IMR-90 (cell line): ENCODE measurements at regions not wholly inside any gene's neighbourhood (a gene's known extent, or its start where the extent isn't known, plus 50 kb on each side); places are given as distances from the start of the nearest gene placed in this dataset.

Source experiments
- BHLHE40 ChIP-seq: fragments of 150-350 bp; IDR thresholded peaks from 2 replicates; pipeline ENCODE4 v1.6.1; 2016; ENCODE audit warnings: mild to moderate bottlenecking, low read depth, low read length
- CHD1 ChIP-seq: IDR thresholded peaks from 2 replicates; pipeline ENCODE4 v1.6.1; 2012; ENCODE audit warnings: low read depth, low read length, improper control_type of control experiment
- MXI1 ChIP-seq: IDR thresholded peaks from 2 replicates; pipeline ENCODE4 v1.6.1; 2012; ENCODE audit warnings: low read depth, mild to moderate bottlenecking, low read length, moderate library complexity, borderline replicate concordance
- NFE2L2 ChIP-seq: fragments of 150-350 bp; IDR thresholded peaks from 2 replicates; pipeline ENCODE4 v1.6.1; 2016; ENCODE audit warnings: low read depth, mild to moderate bottlenecking, low read length
- POLR2A ChIP-seq: IDR thresholded peaks from 2 replicates; pipeline ENCODE4 v1.6.1; 2012; ENCODE audit warnings: mild to moderate bottlenecking, low read depth, low read length
- RAD21 ChIP-seq: IDR thresholded peaks from 2 replicates; pipeline ENCODE4 v1.6.1; 2012; ENCODE audit warnings: low read length, improper control_type of control experiment
- USF2 ChIP-seq: fragments of 150-350 bp; IDR thresholded peaks from 2 replicates; pipeline ENCODE4 v1.6.1; 2017; ENCODE audit warnings: mild to moderate bottlenecking, antibody characterized with exemption, low read length, low read depth
- TF ChIP-seq, protein P1 (sequence below): conservative IDR thresholded peaks from 2 replicates; pipeline ENCODE4 v1.5.1; 2012; ENCODE audit warnings: mild to moderate bottlenecking, low read depth, low read length, improper control_type of control experiment

DNA sequence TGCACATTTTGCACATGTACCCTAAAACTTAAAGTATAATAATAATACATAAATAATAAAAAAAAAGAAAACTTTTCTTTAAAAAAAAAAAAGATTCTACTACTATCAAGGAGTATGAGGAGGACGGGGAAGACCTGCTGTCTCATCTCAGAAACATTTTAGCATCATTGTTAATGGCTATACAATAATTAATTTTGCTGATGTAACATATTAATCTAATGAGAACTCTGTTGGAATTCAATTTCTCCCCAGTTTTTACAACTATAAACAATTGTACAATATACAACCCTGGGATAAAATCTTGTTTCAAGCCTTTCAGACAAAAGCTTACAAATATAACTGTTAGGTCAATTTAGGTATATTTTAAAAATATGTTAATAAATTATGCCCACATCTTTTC is 139.0 kb upstream of the GRIN3A start:
- TF ChIP-seq CHD1: no peak
- TF ChIP-seq, protein P1, sequence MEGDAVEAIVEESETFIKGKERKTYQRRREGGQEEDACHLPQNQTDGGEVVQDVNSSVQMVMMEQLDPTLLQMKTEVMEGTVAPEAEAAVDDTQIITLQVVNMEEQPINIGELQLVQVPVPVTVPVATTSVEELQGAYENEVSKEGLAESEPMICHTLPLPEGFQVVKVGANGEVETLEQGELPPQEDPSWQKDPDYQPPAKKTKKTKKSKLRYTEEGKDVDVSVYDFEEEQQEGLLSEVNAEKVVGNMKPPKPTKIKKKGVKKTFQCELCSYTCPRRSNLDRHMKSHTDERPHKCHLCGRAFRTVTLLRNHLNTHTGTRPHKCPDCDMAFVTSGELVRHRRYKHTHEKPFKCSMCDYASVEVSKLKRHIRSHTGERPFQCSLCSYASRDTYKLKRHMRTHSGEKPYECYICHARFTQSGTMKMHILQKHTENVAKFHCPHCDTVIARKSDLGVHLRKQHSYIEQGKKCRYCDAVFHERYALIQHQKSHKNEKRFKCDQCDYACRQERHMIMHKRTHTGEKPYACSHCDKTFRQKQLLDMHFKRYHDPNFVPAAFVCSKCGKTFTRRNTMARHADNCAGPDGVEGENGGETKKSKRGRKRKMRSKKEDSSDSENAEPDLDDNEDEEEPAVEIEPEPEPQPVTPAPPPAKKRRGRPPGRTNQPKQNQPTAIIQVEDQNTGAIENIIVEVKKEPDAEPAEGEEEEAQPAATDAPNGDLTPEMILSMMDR: no peak
- TF ChIP-seq POLR2A: no peak
- no peak for TF ChIP-seq MXI1
- no peak for TF ChIP-seq BHLHE40
- no peak for TF ChIP-seq USF2
- TF ChIP-seq RAD21: no peak
- no peak for TF ChIP-seq NFE2L2
